ENCODE measurements at regions not wholly inside any gene's neighbourhood (a gene's known extent, or its start where the extent isn't known, plus 50 kb on each side); places are given as distances from the start of the nearest gene placed in this dataset.

DNA sequence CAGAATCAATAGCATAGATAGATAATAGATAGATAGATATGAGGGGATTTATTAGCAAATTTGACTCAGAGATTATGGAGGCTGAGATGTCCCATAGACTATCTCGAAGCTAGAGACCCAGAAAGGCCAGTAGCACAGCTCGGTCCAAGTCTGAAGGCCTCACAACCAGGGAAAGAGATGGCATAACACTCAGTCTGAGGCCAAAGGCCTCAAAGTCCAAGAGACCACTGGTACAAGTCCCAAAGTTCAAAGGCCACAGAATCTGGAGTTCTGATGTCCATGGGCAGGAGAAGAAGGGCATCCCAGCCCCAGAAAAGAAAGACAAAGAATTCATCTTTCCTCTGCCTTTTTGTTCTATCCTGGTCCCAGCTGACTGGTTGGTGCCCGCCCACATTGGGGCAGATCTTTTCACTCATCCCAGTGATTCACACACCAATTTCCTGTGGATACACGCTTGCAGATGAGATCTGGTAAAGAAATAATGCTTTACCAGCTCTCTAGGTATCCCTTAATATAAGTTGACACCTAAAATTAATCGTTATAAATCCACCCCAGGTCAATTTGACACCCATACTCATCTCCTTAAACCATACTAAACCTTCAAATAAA lies 127.8 kb upstream of the FBN2 start:
- TF ChIP-seq, protein P1, sequence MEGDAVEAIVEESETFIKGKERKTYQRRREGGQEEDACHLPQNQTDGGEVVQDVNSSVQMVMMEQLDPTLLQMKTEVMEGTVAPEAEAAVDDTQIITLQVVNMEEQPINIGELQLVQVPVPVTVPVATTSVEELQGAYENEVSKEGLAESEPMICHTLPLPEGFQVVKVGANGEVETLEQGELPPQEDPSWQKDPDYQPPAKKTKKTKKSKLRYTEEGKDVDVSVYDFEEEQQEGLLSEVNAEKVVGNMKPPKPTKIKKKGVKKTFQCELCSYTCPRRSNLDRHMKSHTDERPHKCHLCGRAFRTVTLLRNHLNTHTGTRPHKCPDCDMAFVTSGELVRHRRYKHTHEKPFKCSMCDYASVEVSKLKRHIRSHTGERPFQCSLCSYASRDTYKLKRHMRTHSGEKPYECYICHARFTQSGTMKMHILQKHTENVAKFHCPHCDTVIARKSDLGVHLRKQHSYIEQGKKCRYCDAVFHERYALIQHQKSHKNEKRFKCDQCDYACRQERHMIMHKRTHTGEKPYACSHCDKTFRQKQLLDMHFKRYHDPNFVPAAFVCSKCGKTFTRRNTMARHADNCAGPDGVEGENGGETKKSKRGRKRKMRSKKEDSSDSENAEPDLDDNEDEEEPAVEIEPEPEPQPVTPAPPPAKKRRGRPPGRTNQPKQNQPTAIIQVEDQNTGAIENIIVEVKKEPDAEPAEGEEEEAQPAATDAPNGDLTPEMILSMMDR (conservative IDR thresholded peaks at IDR 0.05; ENCODE audit: low read depth, low read length) = no peak
- no peak for TF ChIP-seq POLR2A (IDR thresholded peaks at IDR 0.05; ENCODE audit: low read depth, low read length)
- TF ChIP-seq RFX5 (IDR thresholded peaks at IDR 0.05; ENCODE audit: low read depth, low read length) = no peak
- no peak for TF ChIP-seq CEBPB (IDR thresholded peaks at IDR 0.05; ENCODE audit: low read depth, low read length)
- no peak for TF ChIP-seq RAD21 (IDR thresholded peaks at IDR 0.05; ENCODE audit: low read length)
